HEK293T (cell line): ENCODE measurements at regions not wholly inside any gene's neighbourhood (a gene's known extent, or its start where the extent isn't known, plus 50 kb on each side); places are given as distances from the start of the nearest gene placed in this dataset.

Source experiments
- FOXM1 ChIP-seq: fragments of 450-650 bp; IDR thresholded peaks from 2 replicates; pipeline ENCODE4 v1.6.1; 2017; ENCODE audit warnings: mild to moderate bottlenecking, borderline replicate concordance
- L3MBTL2 ChIP-seq: fragments of 450-650 bp; conservative IDR thresholded peaks from 2 replicates; pipeline ENCODE4 v1.6.1; 2016; ENCODE audit warnings: mild to moderate bottlenecking
- PKNOX1 ChIP-seq: fragments of 450-650 bp; IDR thresholded peaks from 2 replicates; pipeline ENCODE4 v1.6.1; 2016
- SP1 ChIP-seq: fragments of 450-650 bp; IDR thresholded peaks from 2 replicates; pipeline ENCODE4 v1.6.1; 2017
- TARDBP ChIP-seq: fragments of 450-650 bp; IDR thresholded peaks from 2 replicates; pipeline ENCODE4 v1.6.1; 2016

GRCh38 chr18:45248240-45248903, 366.9 kb upstream of the SLC14A2 start:
- TF ChIP-seq L3MBTL2 = no peak
- no peak for TF ChIP-seq SP1
- TF ChIP-seq PKNOX1 = no peak
- TF ChIP-seq FOXM1 = no peak
- no peak for TF ChIP-seq TARDBP
